GM19193 (cell line): ENCODE measurements at regions not wholly inside any gene's neighbourhood (a gene's known extent, or its start where the extent isn't known, plus 50 kb on each side); places are given as distances from the start of the nearest gene placed in this dataset.

Source experiments
- POLR2A ChIP-seq: IDR thresholded peaks from 4 replicates; pipeline ENCODE4 v1.6.1; 2011; ENCODE audit not compliant: insufficient read depth, insufficient read length; ENCODE audit errors: extremely low read depth

DNA sequence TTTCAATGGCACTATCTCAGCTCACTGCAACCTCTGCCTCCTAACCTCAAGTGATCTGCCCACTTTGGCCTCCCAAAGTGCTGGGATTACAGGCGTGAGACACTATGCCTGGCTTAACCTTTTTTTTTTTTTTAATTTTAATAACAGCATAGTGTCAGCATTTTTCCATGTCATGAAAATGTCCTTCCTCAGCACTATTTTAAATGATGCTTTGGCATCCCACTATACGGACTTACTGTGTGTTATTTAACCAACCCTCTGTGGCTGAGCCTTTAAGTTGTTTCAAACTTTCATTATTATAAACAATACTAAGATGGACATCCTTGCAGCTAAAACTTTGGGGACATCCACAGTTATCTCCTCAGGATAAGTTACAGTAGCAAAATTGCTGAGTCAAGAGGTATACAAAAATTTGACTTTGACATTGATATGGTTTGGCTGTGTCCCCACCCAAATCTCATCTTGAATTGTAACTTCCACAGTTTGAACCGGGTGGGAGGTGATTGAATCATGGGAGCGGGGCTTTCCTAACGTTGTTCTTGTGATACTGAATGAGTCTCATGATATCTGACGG is 123.8 kb upstream of the JARID2 start:
- TF ChIP-seq POLR2A, result no peak

DNA sequence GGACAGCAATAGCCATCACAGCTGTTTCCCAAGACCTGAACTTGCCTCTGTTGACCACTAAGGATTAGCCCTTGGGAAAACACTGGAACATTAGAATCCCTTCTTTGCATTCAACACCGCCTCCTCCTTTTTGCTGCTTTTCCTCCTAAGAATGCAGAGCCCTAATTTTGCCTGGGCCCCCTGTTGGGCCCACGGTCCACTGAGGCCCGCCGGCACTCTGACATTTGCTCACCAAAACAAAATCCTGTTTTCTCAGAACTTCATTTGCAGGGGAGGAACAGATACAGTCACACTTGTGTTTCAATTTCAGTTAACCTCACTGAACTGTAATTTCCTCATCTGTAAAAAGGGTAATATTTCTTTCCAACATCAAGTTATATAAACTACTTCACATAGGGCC is 116.0 kb upstream of the JARID2 start:
- no peak for TF ChIP-seq POLR2A

- no peak for TF ChIP-seq POLR2A
Measured at GRCh38 chr6:15131234-15131633, 114.6 kb upstream of the JARID2 start.

GRCh38 chr6:15131651-15132061 is 114.2 kb upstream of the JARID2 start:
- no peak for TF ChIP-seq POLR2A

DNA sequence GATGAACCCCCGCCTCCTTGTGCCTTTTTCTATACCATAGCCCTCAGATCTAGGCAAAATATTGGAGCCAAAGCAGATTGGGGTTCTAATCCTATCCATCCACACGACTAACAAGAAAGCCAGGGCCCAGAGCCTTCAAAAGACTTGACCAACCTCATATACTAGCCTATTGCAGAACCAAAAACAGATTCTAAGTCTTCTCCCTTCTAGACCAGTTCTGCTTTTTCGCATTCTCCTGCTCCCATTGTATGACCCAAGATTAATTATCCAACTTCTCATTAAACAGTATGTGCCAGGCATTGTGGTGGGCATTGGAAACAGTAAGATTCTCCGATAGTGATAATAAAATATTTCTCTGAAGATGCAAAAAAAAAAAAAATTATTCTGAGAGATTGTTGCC is 113.7 kb upstream of the JARID2 start:
- TF ChIP-seq POLR2A, result no peak

DNA sequence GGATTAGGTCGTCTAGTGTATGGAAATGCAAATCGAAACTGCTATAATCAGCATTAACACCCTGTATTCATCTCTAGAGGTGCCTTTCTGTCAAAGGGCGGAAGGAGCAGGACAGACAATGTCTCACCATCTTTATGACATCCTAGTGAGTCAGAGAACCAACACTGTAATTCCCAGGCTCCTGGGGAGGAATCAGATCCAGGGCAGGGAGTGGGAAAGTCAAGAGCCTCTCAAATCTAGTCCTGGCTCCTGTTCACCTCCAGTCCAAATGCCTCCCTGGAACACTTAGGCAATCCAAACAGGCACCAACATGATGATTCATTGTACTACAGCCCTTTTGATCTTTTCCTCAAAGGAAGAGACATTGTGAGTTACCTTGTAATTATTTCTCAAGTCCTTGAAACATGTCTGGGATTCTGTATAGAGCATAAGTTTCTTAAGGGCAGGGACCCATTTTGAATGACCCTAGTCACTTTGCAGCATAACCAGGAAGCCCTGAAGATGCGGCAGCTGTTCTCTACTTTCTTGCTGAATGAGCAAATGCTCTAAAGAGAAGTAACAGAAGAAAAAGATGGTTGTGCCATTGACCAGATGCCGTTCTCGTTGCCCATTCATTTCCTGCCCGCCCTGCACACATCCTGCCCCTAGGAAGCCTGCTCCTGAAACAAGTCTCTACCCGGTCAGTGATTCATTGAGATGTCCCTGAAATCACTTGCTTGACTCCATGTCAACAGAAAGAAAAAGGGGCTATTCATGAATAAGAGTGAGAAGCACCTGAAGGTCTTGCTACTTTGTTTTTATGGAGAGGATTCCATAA is 112.8 kb upstream of the JARID2 start:
- no peak for TF ChIP-seq POLR2A

GRCh38 chr6:15137086-15137485 is 108.8 kb upstream of the JARID2 start:
- TF ChIP-seq POLR2A, result no peak

DNA sequence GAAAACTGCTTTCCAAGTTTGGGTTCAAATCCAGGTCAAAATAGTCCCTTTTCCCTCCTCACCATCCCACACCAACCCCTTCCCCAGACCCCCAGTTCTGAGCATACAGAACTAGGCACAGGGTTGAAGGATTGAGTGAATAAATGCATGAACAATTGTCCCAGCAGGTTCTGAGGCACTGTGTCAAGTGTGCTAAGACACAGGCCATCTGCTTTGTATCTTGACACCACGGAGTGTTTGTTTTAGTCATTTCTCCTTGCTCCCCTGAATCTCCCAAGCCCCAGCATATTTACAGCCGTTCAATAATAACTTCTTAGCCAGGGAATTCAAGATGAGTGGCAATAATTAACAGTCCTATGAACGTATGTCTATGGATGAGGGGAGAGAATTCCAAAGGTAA is 102.8 kb upstream of the JARID2 start:
- no peak for TF ChIP-seq POLR2A

GRCh38 chr6:15143540-15143939 is 102.3 kb upstream of the JARID2 start:
- no peak for TF ChIP-seq POLR2A

DNA sequence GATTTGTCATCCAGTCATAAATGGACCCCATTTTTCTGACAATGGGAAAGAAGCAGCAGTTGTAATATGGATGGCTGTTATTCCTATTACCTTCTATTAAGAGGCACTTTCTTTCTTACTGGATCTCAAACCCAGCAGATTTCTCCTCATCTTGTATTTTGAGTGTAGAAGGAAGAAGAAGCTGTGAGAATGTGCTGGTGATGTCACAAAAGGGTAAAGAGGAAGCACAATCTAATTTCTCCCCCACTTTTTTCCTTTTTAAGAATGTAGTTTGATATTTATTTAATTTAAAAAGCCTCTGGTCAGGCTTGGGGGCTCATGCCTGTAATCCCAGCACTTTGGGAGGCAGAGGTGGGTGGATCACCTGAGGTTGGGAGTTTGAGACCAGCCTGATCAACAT is 100.0 kb upstream of the JARID2 start:
- no peak for TF ChIP-seq POLR2A

DNA sequence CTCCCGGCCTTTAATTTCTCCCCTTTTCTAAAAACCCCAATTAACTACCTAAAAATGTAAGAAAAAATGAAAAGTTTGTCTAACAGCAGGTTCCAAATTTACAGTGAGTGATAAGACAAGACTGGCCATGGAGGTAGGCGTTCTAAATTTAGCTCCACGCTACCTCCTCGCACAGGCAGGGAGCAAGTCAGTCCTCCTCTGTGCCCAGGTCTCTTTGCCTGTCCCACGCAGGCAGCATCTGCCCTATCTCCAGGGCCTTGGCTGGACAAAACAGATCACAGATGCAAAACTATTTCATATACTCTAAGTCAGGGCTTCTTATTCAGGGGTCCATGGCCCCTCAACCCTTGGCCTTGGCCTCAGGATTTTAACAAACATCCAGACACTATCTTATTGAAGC is 98.0 kb upstream of the JARID2 start:
- no peak for TF ChIP-seq POLR2A

DNA sequence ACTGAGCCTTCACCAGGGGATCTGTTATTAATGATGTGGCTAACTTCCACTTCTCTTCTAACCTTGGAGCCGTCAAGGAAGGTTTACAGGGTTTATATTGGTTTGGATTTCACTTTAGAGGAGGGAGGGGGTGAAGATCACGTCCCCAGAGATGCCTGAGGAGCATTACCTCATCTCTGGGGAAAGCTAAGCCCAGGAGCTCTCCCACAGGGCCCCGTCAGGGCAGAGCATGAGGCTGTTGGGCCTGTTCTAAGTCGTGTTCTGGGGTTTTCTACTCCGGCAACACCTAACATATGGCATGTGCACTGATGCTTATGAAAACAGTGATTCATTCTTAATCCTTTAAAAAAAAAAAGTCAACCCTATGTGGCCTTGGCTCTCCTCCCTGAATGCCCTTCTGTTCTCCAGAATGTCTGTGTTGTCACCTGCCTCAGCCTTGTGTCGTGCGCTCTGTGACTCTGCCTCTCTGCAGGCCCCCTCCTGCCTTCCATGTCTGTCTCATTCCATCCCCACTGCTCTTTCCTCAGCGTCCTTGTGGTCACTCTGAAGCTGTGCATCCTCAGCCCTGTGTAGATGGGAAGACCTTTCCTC is 97.4 kb upstream of the JARID2 start:
- TF ChIP-seq POLR2A, result no peak

DNA sequence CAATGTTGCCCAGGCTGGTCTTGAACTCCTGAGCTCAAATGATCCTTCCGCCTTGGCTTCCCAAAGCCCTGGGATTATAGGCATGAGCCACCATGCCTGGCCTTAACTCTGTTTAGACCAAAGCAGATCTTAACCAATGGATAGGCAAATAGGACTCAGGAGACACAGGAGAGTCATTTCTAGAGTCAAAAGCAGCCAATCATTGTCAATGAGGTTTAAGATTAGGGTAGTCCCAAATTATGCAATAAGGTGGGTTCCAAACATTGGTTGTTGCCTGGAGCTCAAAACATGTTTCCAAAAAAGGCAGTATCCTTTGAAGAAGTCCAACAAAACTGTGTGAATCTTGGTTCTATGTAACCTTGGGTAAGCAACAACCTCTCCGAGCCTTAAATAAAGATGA is 95.7 kb upstream of the JARID2 start:
- no peak for TF ChIP-seq POLR2A

GRCh38 chr6:15152700-15153099 is 93.2 kb upstream of the JARID2 start:
- no peak for TF ChIP-seq POLR2A

- no peak for TF ChIP-seq POLR2A
Measured at GRCh38 chr6:15153191-15153590, 92.7 kb upstream of the JARID2 start.

GRCh38 chr6:15157479-15157878 is 88.4 kb upstream of the JARID2 start:
- TF ChIP-seq POLR2A, result no peak
